Central memory CD4-positive, alpha-beta T cell (primary cell): ENCODE measurements at regions not wholly inside any gene's neighbourhood (a gene's known extent, or its start where the extent isn't known, plus 50 kb on each side); places are given as distances from the start of the nearest gene placed in this dataset.

Experiments
- DNase-seq: peaks from one replicate; pipeline ENCODE4 v3.0.0; 2022

- DNase-seq = no peak
Measured at GRCh38 chr17:72430611-72431432, 310.0 kb downstream of the SOX9 start.

- DNase-seq = no peak
Measured at GRCh38 chr17:72432143-72432621, 311.4 kb downstream of the SOX9 start.

- DNase-seq = no peak
Measured at GRCh38 chr17:72432881-72433280, 312.1 kb downstream of the SOX9 start.

- no peak for DNase-seq
Measured at GRCh38 chr17:72433797-72434196, 313.0 kb downstream of the SOX9 start.

- DNase-seq = no peak
Measured at GRCh38 chr17:72434581-72434980, 313.8 kb downstream of the SOX9 start.

- no peak for DNase-seq
Measured at GRCh38 chr17:72434991-72435618, 314.3 kb downstream of the SOX9 start.

- no peak for DNase-seq
Measured at GRCh38 chr17:72438783-72439182, 318.0 kb downstream of the SOX9 start.

GRCh38 chr17:72439893-72440502, 319.2 kb downstream of the SOX9 start:
- no peak for DNase-seq

GRCh38 chr17:72440961-72441360, 320.1 kb downstream of the SOX9 start:
- DNase-seq = no peak

- no peak for DNase-seq
Measured at GRCh38 chr17:72441909-72442308, 321.1 kb downstream of the SOX9 start.

- DNase-seq = no peak
Measured at GRCh38 chr17:72444517-72445054, 323.8 kb downstream of the SOX9 start.

- no peak for DNase-seq
Measured at GRCh38 chr17:72445055-72445991, 324.5 kb downstream of the SOX9 start.

- DNase-seq = no peak
Measured at GRCh38 chr17:72446118-72446517, 325.3 kb downstream of the SOX9 start.

- DNase-seq = no peak
Measured at GRCh38 chr17:72446525-72447250, 325.9 kb downstream of the SOX9 start.

GRCh38 chr17:72447251-72447640, 326.4 kb downstream of the SOX9 start:
- no peak for DNase-seq

GRCh38 chr17:72448019-72448418, 327.2 kb downstream of the SOX9 start:
- no peak for DNase-seq

- DNase-seq = no peak
Measured at GRCh38 chr17:72452286-72453173, 331.7 kb downstream of the SOX9 start.

GRCh38 chr17:72454342-72454741, 333.5 kb downstream of the SOX9 start:
- DNase-seq = no peak

- no peak for DNase-seq
Measured at GRCh38 chr17:72455562-72455961, 334.7 kb downstream of the SOX9 start.

GRCh38 chr17:72456075-72456474, 335.3 kb downstream of the SOX9 start:
- DNase-seq = no peak

GRCh38 chr17:72457712-72458111, 336.9 kb downstream of the SOX9 start:
- DNase-seq = no peak
